Spleen (tissue), 11 donors: ENCODE measurements at regions not wholly inside any gene's neighbourhood (a gene's known extent, or its start where the extent isn't known, plus 50 kb on each side); places are given as distances from the start of the nearest gene placed in this dataset.

Experiments used
- DNase-seq: peaks from one replicate; pipeline ENCODE4 v3.0.0-alpha.2; 2020
- H3K27ac ChIP-seq, 8 donors: fragments of 200-600 bp; sonication (generic) in 7 of 8; 1 replicate in 4 of 8; 2 replicates in 4 of 8; pipeline versions ENCODE4 v1.5.0 to v1.8.0; 2016 to 2021; ENCODE audit warnings: inconsistent platforms in 4 of 8, mild to moderate bottlenecking in 4 of 8, moderate library complexity in 1 of 8
- H3K27me3 ChIP-seq, 7 donors: fragments of 200-600 bp; sonication (generic) in 6 of 7; replicated peaks in 1 of 7; 1 replicate in 4 of 7; 2 replicates in 3 of 7; pipeline versions ENCODE4 v1.5.0 to v1.8.0; 2016 to 2021; ENCODE audit warnings: inconsistent platforms in 3 of 7, mild to moderate bottlenecking in 1 of 7
- H3K36me3 ChIP-seq, 6 donors: fragments of 200-600 bp; sonication (generic) in 5 of 6; 1 replicate in 4 of 6; 2 replicates in 2 of 6; pipeline versions ENCODE4 v1.5.0 to v1.8.0; 2016 to 2021; ENCODE audit warnings: inconsistent platforms in 2 of 6
- H3K4me1 ChIP-seq, 6 donors: fragments of 200-600 bp; sonication (generic) in 5 of 6; 1 replicate in 3 of 6; 2 replicates in 3 of 6; pipeline versions ENCODE4 v1.5.0 to v1.8.0; 2016 to 2021; ENCODE audit warnings: inconsistent platforms in 3 of 6
- H3K4me3 ChIP-seq, 8 donors: fragments of 200-600 bp; sonication (generic) in 7 of 8; 1 replicate in 4 of 8; 2 replicates in 4 of 8; pipeline versions ENCODE4 v1.5.0 to v1.8.0; 2016 to 2021; ENCODE audit warnings: inconsistent platforms in 4 of 8, mild to moderate bottlenecking in 4 of 8, moderate library complexity in 2 of 8
- H3K9me3 ChIP-seq, 8 donors: fragments of 200-600 bp; sonication (generic) in 7 of 8; 1 replicate in 4 of 8; 2 replicates in 4 of 8; pipeline versions ENCODE4 v1.5.0 to v1.8.0; 2016 to 2021; ENCODE audit warnings: inconsistent platforms in 4 of 8
- POLR2A ChIP-seq, 3 donors: fragments of 450-650 bp; IDR thresholded peaks; one replicate each; pipeline ENCODE4 v1.5.1; 2017; ENCODE audit warnings: antibody characterized with exemption in 3 of 3, mild to moderate bottlenecking in 1 of 3
- POLR2AphosphoS5 ChIP-seq, 3 donors: sonication (generic); formaldehyde crosslinking; IDR thresholded peaks; one replicate each; pipeline ENCODE4 v1.5.1; 2017; ENCODE audit warnings: antibody characterized with exemption in 3 of 3
- WGBS, 5 donors: extraction: QIAGEN DNeasy Blood & Tissue Kit in 3 of 5; methylation state at CpG; one replicate each; pipeline versions ENCODE4 v1.1.5 to v1.1.7; 2013 to 2018; 5-methylcytosine and 5-hydroxymethylcytosine counted together
- intact Hi-C: fragments of 100-400 bp; cut with DNase I; formaldehyde crosslinking; loops from one replicate; pipeline ENCODE4 v1.15.0; 2023; ENCODE audit warnings: low total_unique reads
- TF ChIP-seq, protein P1 (sequence below), 11 experiments: fragments of 200-600 bp in 7 of 11; fragments of 450-650 bp in 4 of 11; sonication (generic) in 4 of 11; IDR thresholded peaks in 8 of 11; conservative IDR thresholded peaks in 3 of 11; 1 replicate in 7 of 11; 2 replicates in 4 of 11; pipeline versions ENCODE4 v1.4.0 to v1.8.0; 2016 to 2021; ENCODE audit warnings: antibody characterized with exemption in 11 of 11, inconsistent platforms in 4 of 11, mild to moderate bottlenecking in 1 of 11
- donor health status: healthy with polysubstance abuse.
- donor health status: DM: no; HTN: no; CAD: no; lungs with moderate emphysema.
- donor health status: DM: no; HTN: no; CAD: no.
- donor health status: Bipolar disorder and iron deficiency.
- donor health status: healthy.
- donor health status: DM: no; HTN: no; CAD: no.
- donor health status: DM: yes; HTN: yes; CAD: no.

DNA sequence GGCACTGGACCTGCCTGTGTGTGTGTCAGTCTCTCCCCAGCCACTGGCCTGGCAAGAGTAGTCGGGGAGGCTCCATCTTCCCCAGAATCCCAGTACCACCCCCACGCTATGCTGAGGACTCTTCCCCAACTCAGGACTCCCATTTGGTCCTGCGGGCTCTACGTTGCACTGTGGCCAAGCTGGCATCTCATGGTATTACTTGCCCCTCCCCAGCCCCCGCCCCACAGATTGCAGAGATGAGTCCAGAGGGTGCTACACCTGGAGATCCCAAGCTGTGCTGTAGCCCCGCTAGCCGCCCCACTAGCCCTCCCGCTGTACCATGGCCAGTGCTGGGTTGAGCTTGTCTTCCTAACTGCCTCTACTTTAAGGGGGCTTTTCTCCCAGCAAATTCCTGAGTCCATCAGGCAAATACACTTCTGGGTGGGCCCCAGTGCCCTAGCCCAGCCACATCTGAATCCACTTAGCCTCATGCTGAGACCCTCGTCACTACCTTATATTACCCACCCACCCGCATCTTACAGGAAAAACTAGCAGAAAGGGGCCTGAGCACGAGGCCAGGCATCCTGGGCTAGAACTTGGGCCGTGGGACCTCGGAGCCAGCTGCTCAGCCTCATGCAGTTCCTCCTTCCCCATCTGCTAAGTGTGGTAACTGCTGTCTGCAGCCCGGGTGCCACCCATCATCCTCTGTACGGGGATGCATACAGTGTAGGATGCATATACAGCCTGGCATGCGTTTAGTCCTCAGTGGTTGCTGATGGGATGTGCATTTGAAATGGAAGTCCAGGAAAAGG is 65.8 kb upstream of the CACUL1 start:
- peak; percentile 47 for DNase-seq
- Histone ChIP-seq H3K36me3 (no peaks in the 10 kb centered on the region), H3K27ac (no peak overlapping the region), H3K4me3 (no peak overlapping the region), H3K4me1 (no peaks in the 10 kb centered on the region), H3K9me3 (no peaks in the 10 kb centered on the region), H3K27me3 (no peaks in the 10 kb centered on the region)
- TF ChIP-seq POLR2A (IDR thresholded peaks at IDR 0.05) (no peak), POLR2AphosphoS5 (IDR thresholded peaks at IDR 0.05) (no peak)
- TF ChIP-seq, protein P1, sequence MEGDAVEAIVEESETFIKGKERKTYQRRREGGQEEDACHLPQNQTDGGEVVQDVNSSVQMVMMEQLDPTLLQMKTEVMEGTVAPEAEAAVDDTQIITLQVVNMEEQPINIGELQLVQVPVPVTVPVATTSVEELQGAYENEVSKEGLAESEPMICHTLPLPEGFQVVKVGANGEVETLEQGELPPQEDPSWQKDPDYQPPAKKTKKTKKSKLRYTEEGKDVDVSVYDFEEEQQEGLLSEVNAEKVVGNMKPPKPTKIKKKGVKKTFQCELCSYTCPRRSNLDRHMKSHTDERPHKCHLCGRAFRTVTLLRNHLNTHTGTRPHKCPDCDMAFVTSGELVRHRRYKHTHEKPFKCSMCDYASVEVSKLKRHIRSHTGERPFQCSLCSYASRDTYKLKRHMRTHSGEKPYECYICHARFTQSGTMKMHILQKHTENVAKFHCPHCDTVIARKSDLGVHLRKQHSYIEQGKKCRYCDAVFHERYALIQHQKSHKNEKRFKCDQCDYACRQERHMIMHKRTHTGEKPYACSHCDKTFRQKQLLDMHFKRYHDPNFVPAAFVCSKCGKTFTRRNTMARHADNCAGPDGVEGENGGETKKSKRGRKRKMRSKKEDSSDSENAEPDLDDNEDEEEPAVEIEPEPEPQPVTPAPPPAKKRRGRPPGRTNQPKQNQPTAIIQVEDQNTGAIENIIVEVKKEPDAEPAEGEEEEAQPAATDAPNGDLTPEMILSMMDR (IDR thresholded peaks at IDR 0.05 in 8 of 11, conservative IDR thresholded peaks at IDR 0.05 in 3 of 11): no peak
- intact Hi-C loops: no loop called here
- 76 to 82% (median 79%) methylated on average over 14 to 16 of the region's 16 CpGs for WGBS, 5 donors

DNA sequence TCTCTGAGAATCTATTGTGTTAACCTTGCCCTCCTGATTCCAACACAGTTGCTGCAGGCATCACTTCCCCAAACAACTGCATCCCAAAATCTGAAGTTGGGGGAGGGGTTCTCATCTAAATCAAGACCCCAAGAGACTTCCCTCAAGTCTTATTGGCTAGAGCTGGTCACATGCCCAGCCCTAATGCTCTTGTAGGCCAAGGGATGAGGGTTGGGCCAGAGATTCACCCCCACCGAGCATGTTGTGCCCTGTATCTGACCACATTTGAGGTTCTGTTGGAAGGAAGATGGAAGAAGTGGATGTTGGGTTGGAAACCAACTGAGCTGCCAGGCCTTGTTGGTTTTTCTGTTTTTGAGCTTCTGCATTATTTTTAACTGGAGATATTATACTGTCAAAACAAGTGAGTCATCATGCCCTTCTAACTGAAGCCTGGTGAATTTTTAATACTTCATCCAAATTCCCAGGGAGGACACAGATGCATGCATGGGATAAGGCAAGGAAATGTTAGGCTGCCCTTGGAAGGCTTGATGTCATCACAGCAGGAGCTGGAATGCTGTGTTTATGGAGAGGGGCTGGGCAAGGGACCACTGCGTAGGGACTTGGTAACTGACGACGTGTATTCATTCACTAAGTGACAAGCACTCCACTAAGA is 68.6 kb upstream of the CACUL1 start:
- H3K4me3 ChIP-seq: no peak overlapping the region
- TF ChIP-seq POLR2AphosphoS5 (IDR thresholded peaks at IDR 0.05): no peak
- no peak for TF ChIP-seq POLR2A (IDR thresholded peaks at IDR 0.05)
- TF ChIP-seq, protein P1 (IDR thresholded peaks at IDR 0.05 in 8 of 11, conservative IDR thresholded peaks at IDR 0.05 in 3 of 11): no peak
- intact Hi-C loops: no loop called here
- no peaks in the 10 kb centered on the region for H3K4me1 ChIP-seq
- no peaks in the 10 kb centered on the region for H3K36me3 ChIP-seq
- WGBS, 5 donors: 83 to 90% (median 85%) methylated on average over 4 of the region's 4 CpGs
- peak; percentile 17 for DNase-seq
- H3K27ac ChIP-seq: no peak overlapping the region
- no peaks in the 10 kb centered on the region for H3K27me3 ChIP-seq
- no peaks in the 10 kb centered on the region for H3K9me3 ChIP-seq

DNA sequence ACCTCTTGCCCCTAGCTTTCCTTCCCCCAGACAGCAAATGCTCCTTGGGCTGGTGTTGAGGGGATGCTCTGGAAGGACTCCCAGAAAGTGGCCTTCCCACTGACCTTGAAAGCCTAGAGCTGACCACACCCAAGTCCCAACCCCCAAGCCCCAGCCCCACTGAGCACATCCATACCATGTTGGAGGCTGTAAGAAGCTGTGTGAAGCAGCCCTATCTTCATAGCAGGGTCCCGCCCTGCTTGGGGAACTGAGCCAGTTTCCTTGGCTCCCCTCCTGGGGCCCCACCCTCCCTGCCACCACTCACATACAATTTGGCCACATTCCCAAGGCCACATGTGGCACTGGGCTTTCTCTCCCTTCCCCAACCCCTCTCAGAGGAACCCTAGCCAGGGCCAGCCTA is 72.3 kb upstream of the CACUL1 start:
- no peak overlapping the region for H3K4me3 ChIP-seq
- H3K4me1 ChIP-seq: peaks cover 0 to 6% (median 1%) of the 10 kb centered on the region in 6 donors
- no peaks in the 10 kb centered on the region for H3K9me3 ChIP-seq
- H3K36me3 ChIP-seq: no peaks in the 10 kb centered on the region
- no peak overlapping the region for H3K27ac ChIP-seq
- DNase-seq: peak; percentile 37
- intact Hi-C loops: no loop called here
- 0 to 79% (median 45%) methylated on average over 1 of the region's 1 CpG for WGBS, 5 donors
- no peaks in the 10 kb centered on the region for H3K27me3 ChIP-seq
- TF ChIP-seq, protein P1 (IDR thresholded peaks at IDR 0.05 in 8 of 11, conservative IDR thresholded peaks at IDR 0.05 in 3 of 11): no peak
- TF ChIP-seq POLR2AphosphoS5 (IDR thresholded peaks at IDR 0.05) (no peak), POLR2A (IDR thresholded peaks at IDR 0.05) (no peak)

DNA sequence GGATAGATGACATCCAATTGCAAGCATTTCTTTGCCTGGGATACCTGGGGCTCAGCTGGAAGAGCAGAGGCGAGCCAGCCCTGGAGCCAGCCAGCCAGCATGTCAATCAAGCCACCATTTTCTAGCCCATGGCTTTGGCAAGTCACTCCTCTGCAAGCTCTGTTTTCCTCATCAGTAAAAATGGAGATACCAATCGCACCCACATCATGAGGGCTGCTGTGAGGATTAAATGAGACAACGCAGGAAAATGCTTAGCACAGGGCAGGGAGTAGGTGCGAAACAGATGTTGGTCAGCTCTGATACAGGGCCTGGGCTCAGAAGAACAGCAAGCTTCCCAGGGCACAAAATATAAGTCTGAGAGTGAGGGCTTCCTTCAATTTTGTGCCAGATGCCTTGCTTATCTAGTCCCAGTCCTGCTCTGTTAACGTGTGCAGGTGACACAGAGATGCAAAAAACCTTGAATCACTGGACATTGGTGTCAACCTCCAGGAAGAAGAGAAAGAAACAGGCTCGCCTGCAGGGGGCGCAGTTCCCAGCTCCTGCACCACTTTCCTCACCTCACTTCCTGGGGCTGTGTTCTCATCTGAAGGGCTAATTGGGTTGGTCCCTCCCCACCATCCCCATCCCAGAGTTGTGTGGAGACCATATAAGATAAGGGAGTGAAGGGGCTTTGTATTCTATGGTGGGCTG is 72.8 kb upstream of the CACUL1 start:
- TF ChIP-seq POLR2A (IDR thresholded peaks at IDR 0.05): no peak
- TF ChIP-seq, protein P1 (IDR thresholded peaks at IDR 0.05 in 8 of 11, conservative IDR thresholded peaks at IDR 0.05 in 3 of 11): no peak
- TF ChIP-seq POLR2AphosphoS5 (IDR thresholded peaks at IDR 0.05): no peak
- Histone ChIP-seq H3K27ac (no peak overlapping the region), H3K9me3 (no peaks in the 10 kb centered on the region), H3K36me3 (no peaks in the 10 kb centered on the region), H3K4me3 (no peak overlapping the region), H3K4me1 (peaks cover 0 to 11% (median 7%) of the 10 kb centered on the region in 6 donors), H3K27me3 (no peaks in the 10 kb centered on the region)
- intact Hi-C loops: no loop called here
- peak; percentile 21 for DNase-seq
- 83 to 90% (median 88%) methylated on average over 7 of the region's 7 CpGs for WGBS, 5 donors
